HAP-1 (cell line): ENCODE measurements at regions not wholly inside any gene's neighbourhood (a gene's known extent, or its start where the extent isn't known, plus 50 kb on each side); places are given as distances from the start of the nearest gene placed in this dataset.

Experiments used
- DNase-seq, 2 experiments: peaks; one replicate each; pipeline ENCODE4 v3.0.0-alpha.2; 2016 to 2020; ENCODE audit warnings: low spot score in 2 of 2
- H3K27me3 ChIP-seq: fragments of 250-450 bp; sonication (Bioruptor Pico); 2 replicates; pipeline ENCODE4 v1.5.1; 2020; ENCODE audit warnings: low read depth, mild to moderate bottlenecking, moderate library complexity
- H3K36me3 ChIP-seq: fragments of 250-450 bp; sonication (Bioruptor Pico); replicated peaks from 2 replicates; pipeline ENCODE4 v1.5.1; 2020; ENCODE audit warnings: mild to moderate bottlenecking
- H3K4me1 ChIP-seq: fragments of 250-450 bp; sonication (Bioruptor Pico); 2 replicates; pipeline ENCODE4 v1.5.1; 2020; ENCODE audit warnings: mild to moderate bottlenecking
- H3K4me3 ChIP-seq: fragments of 250-450 bp; sonication (Bioruptor Pico); 2 replicates; pipeline ENCODE4 v1.5.1; 2020; ENCODE audit warnings: mild to moderate bottlenecking, moderate library complexity
- H3K9me3 ChIP-seq: fragments of 250-450 bp; sonication (Bioruptor Pico); 2 replicates; pipeline ENCODE4 v1.5.1; 2020; ENCODE audit warnings: mild to moderate bottlenecking, moderate library complexity
- in situ Hi-C: fragments of 300-500 bp; cut with MboI; formaldehyde crosslinking; loops from 3 replicates; pipeline ENCODE4 v1.14.3; 2020; ENCODE audit warnings: low sequenced_read_pairs, inconsistent platforms, mixed read lengths

- no peak overlapping the region for H3K4me3 ChIP-seq
- H3K27me3 ChIP-seq = no peaks in the 10 kb centered on the region
- in situ Hi-C loops = no loop called here
- H3K36me3 ChIP-seq = no peaks in the 10 kb centered on the region
- no peak for DNase-seq
- no peaks in the 10 kb centered on the region for H3K9me3 ChIP-seq
- no peaks in the 10 kb centered on the region for H3K4me1 ChIP-seq
Observed at GRCh38 chr13:89865164-89866064, 1482.1 kb upstream of the MIR17HG start.

GRCh38 chr13:89869312-89869711 is 1478.2 kb upstream of the MIR17HG start:
- Histone ChIP-seq H3K4me3 (no peak overlapping the region), H3K4me1 (no peaks in the 10 kb centered on the region), H3K27me3 (no peaks in the 10 kb centered on the region), H3K36me3 (no peaks in the 10 kb centered on the region), H3K9me3 (no peaks in the 10 kb centered on the region)
- in situ Hi-C loops = no loop called here
- no peak for DNase-seq

- H3K36me3 ChIP-seq = no peaks in the 10 kb centered on the region
- H3K4me3 ChIP-seq = no peak overlapping the region
- H3K9me3 ChIP-seq = no peaks in the 10 kb centered on the region
- DNase-seq = no peak
- H3K4me1 ChIP-seq = no peaks in the 10 kb centered on the region
- in situ Hi-C loops = no loop called here
- H3K27me3 ChIP-seq = no peaks in the 10 kb centered on the region
Observed at GRCh38 chr13:89878904-89879303, 1468.6 kb upstream of the MIR17HG start.

DNA sequence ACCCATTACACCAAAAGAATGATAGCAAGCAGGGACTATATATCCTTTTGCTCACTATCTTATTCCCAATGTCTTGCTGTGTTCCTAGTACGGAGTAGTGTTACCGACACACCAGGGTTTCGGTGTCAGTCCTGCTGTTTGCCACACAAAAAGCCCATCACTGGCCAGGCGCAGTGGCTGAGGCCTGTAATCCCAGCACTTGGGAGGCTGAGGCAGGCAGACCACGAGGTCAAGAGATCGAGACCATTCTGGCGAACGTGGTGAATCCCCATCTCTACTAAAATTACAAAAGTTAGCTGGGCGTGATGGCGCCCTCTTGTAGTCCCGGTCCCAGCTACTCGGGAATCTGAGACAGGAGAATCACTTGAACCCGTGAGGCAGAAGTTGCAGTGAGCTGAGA is 1467.3 kb upstream of the MIR17HG start:
- Histone ChIP-seq H3K27me3 (no peaks in the 10 kb centered on the region), H3K4me1 (no peaks in the 10 kb centered on the region), H3K36me3 (no peaks in the 10 kb centered on the region), H3K9me3 (no peaks in the 10 kb centered on the region), H3K4me3 (no peak overlapping the region)
- in situ Hi-C loops = no loop called here
- DNase-seq = no peak

DNA sequence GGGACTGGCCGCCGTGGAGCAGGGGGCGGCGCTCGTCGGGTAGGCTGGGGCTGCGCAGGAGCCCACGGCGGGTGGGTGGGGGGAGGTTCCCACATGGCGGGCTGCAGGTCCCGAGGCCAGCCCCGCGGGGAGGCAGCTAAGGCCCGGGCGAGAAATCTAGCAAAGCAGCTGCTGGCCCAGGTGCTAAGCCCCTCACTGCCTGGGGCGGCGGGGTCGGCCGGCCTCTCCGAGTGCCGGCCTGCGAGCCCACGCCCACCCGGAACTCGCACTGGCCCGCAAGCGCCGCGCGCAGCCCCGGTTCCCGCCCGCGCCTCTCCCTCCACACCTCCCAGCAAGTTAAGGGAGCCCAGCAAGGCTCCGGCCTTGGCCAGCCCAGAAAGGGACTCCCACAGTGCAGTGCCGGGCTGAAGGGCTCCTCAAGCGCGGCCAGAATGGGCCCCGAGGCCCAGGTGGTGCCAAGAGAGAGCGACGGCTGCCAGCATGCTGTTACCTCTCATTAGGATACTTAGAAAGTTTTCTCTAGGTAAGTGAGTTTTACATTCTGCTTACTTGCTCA is 1463.5 kb upstream of the MIR17HG start:
- Histone ChIP-seq H3K9me3 (no peaks in the 10 kb centered on the region), H3K27me3 (no peaks in the 10 kb centered on the region), H3K4me3 (no peak overlapping the region), H3K4me1 (no peaks in the 10 kb centered on the region), H3K36me3 (no peaks in the 10 kb centered on the region)
- in situ Hi-C loops = no loop called here
- no peak for DNase-seq

DNA sequence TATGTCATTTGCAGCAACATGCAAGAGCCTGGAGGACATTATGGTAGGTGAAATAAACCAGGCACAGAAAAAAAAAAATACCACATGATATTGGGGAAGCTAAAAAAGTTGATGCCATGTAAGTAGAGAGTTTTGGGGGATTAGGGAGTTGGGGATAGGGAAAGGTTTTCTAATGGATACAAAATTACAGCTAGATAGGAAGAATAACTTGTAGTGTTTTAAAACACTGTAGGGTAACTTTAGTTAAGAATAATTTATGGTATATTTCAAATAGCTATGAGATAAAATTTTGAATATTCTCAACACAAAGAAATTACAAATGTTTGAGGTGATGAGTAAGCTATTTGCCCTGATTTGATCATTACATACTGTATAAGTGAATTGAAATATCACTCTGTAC is 1456.7 kb upstream of the MIR17HG start:
- Histone ChIP-seq H3K36me3 (no peaks in the 10 kb centered on the region), H3K9me3 (no peaks in the 10 kb centered on the region), H3K4me3 (no peak overlapping the region), H3K4me1 (no peaks in the 10 kb centered on the region), H3K27me3 (no peaks in the 10 kb centered on the region)
- no peak for DNase-seq
- in situ Hi-C loops = no loop called here

- H3K27me3 ChIP-seq = no peaks in the 10 kb centered on the region
- H3K36me3 ChIP-seq = no peaks in the 10 kb centered on the region
- in situ Hi-C loops = no loop called here
- no peak overlapping the region for H3K4me3 ChIP-seq
- no peaks in the 10 kb centered on the region for H3K9me3 ChIP-seq
- DNase-seq = no peak
- no peaks in the 10 kb centered on the region for H3K4me1 ChIP-seq
Observed at GRCh38 chr13:89891416-89891815, 1456.1 kb upstream of the MIR17HG start.

- DNase-seq = no peak
- H3K4me1 ChIP-seq = no peaks in the 10 kb centered on the region
- H3K36me3 ChIP-seq = no peaks in the 10 kb centered on the region
- in situ Hi-C loops = no loop called here
- H3K27me3 ChIP-seq = no peaks in the 10 kb centered on the region
- no peaks in the 10 kb centered on the region for H3K9me3 ChIP-seq
- no peak overlapping the region for H3K4me3 ChIP-seq
Observed at GRCh38 chr13:89897681-89898080, 1449.8 kb upstream of the MIR17HG start.

DNA sequence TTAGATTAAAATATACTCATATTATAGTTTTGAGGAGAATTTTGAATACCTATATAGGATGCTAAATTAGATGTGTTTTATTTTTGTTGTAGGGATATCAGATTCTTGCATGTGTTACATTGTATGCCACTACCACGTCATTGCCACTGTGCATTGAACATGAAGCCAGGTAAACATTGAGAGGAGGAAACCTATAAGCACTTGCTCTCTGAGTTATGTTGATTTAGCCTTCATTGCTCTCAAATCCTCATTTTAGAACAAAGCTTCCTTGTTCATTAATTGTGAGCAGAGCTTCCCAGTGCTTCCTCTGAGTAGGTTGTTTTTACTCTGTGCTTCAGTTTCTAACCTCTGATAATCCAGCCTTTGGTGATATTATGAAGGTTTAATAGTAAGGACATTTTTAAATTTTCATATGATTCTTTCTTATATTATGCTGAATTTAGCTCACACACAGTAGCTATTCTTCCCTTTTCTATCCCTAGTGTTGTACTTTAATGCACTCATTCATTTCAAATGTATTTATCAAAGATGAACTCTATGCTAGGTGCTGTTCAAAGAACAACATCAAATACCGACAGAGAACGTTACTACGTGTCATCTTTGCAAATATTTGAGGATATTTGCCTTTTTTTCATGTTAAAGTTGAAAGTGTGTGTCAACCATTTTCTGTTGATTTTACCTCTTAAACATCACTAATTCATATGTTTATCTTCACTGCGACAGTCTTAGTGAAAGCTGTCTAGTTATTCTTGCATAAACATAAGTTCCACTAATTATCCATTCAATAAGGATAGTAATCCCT is 1448.0 kb upstream of the MIR17HG start:
- H3K36me3 ChIP-seq = no peaks in the 10 kb centered on the region
- DNase-seq = no peak
- H3K4me3 ChIP-seq = no peak overlapping the region
- no peaks in the 10 kb centered on the region for H3K9me3 ChIP-seq
- H3K27me3 ChIP-seq = no peaks in the 10 kb centered on the region
- in situ Hi-C loops = no loop called here
- H3K4me1 ChIP-seq = no peaks in the 10 kb centered on the region

DNA sequence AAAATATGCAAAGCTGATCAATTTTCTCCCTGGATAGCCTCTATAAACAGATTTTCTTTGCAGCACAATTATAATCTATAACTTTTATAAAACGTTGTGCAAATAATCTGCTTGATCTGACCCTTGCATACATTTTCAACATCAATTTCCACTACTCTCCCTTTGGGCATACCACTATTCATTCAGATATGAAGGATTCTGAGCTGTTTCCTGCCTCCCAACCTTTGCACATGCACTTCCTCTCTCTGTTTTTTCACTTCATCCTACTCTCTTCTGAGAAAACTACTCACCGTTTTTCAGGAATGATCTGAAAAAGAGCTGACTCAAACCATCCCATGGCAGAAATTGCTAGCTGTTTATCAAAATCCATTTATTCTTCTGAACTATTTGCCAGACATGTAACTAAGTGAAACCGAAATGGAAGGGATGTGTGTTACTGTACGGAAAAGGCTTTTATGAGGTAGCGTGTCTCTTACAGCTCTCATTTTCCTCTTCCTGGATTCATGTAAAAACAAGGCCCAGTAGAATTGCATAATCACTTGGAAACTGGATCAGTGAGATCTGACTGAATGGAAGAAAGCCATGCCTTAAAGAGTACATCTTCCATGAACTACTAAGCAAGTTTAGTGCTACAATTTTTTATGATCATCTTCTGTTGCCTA is 1447.3 kb upstream of the MIR17HG start:
- no peak for DNase-seq
- in situ Hi-C loops = no loop called here

GRCh38 chr13:89902223-89902622 is 1445.3 kb upstream of the MIR17HG start:
- no peak for DNase-seq
- in situ Hi-C loops = no loop called here
- no peaks in the 10 kb centered on the region for H3K36me3 ChIP-seq

More for the DNA sequence above, 1447.3 kb upstream of the MIR17HG start:
- Histone ChIP-seq H3K9me3 (no peaks in the 10 kb centered on the region), H3K27me3 (no peaks in the 10 kb centered on the region), H3K4me1 (no peaks in the 10 kb centered on the region), H3K4me3 (no peak overlapping the region), H3K36me3 (no peaks in the 10 kb centered on the region)

GRCh38 chr13:89903115-89903514 is 1444.4 kb upstream of the MIR17HG start:
- no peaks in the 10 kb centered on the region for H3K4me1 ChIP-seq
- H3K27me3 ChIP-seq = no peaks in the 10 kb centered on the region
- no peaks in the 10 kb centered on the region for H3K36me3 ChIP-seq
- in situ Hi-C loops = no loop called here
- no peak for DNase-seq
- H3K4me3 ChIP-seq = no peak overlapping the region
- no peaks in the 10 kb centered on the region for H3K9me3 ChIP-seq

More at GRCh38 chr13:89902223-89902622, 1445.3 kb upstream of the MIR17HG start:
- Histone ChIP-seq H3K4me3 (no peak overlapping the region), H3K27me3 (no peaks in the 10 kb centered on the region), H3K9me3 (no peaks in the 10 kb centered on the region), H3K4me1 (no peaks in the 10 kb centered on the region)

DNA sequence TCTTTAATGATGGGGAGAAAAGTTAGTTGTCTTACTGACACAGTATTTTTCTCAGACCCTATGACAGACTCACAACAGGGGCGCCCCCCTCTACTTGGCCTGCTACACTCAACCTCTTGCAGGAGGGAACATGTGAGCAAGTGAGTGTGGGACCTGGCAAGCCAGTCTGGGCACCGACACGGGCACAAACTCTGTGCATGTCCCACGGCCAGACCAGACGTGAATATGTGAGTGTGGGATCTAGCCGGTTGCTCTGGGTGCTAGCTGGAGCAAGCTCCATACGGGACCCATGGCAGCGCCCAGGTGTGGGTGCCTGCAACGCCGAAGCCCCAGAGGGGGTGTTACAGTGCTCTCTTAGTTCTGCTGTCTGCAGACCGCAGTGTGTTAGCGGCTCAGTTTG is 1437.3 kb upstream of the MIR17HG start:
- Histone ChIP-seq H3K36me3 (no peaks in the 10 kb centered on the region), H3K27me3 (no peaks in the 10 kb centered on the region), H3K4me1 (no peaks in the 10 kb centered on the region), H3K9me3 (no peaks in the 10 kb centered on the region), H3K4me3 (no peak overlapping the region)
- DNase-seq = no peak
- in situ Hi-C loops = no loop called here
